ENCODE measurements at regions not wholly inside any gene's neighbourhood (a gene's known extent, or its start where the extent isn't known, plus 50 kb on each side); places are given as distances from the start of the nearest gene placed in this dataset.

DNA sequence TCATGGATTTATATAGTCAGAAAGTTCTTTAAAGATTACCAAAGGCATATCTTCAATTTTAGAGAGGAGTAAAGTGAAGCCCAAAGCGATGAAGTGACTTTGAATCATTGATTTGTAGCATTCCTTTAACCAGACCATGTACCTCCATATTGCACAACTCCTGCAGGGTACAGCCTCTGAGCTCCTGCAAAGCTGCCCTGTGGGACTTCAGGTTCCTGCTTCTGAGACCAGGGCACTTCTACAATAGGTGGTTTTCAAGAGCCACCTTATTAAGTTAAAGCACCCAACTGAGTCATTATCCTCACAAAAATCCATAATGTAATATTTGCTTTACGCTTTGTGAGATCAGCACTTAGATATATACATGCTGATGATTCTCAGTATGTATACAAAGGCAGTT, 270.7 kb upstream of the RGS17 start:
- TF ChIP-seq, protein P1, sequence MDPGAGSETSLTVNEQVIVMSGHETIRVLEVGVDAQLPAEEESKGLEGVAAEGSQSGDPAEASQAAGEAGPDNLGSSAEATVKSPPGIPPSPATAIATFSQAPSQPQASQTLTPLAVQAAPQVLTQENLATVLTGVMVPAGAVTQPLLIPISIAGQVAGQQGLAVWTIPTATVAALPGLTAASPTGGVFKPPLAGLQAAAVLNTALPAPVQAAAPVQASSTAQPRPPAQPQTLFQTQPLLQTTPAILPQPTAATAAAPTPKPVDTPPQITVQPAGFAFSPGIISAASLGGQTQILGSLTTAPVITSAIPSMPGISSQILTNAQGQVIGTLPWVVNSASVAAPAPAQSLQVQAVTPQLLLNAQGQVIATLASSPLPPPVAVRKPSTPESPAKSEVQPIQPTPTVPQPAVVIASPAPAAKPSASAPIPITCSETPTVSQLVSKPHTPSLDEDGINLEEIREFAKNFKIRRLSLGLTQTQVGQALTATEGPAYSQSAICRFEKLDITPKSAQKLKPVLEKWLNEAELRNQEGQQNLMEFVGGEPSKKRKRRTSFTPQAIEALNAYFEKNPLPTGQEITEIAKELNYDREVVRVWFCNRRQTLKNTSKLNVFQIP (CRISPR knock-in tag; IDR thresholded peaks at IDR 0.05; ENCODE audit: borderline replicate concordance, low read depth), result no peak
- TF ChIP-seq ESRRG (CRISPR knock-in tag; IDR thresholded peaks at IDR 0.05), result no peak
- TF ChIP-seq, protein P2, sequence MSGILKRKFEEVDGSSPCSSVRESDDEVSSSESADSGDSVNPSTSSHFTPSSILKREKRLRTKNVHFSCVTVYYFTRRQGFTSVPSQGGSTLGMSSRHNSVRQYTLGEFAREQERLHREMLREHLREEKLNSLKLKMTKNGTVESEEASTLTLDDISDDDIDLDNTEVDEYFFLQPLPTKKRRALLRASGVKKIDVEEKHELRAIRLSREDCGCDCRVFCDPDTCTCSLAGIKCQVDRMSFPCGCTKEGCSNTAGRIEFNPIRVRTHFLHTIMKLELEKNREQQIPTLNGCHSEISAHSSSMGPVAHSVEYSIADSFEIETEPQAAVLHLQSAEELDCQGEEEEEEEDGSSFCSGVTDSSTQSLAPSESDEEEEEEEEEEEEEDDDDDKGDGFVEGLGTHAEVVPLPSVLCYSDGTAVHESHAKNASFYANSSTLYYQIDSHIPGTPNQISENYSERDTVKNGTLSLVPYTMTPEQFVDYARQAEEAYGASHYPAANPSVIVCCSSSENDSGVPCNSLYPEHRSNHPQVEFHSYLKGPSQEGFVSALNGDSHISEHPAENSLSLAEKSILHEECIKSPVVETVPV (CRISPR knock-in tag; IDR thresholded peaks at IDR 0.05), result no peak
- no peak for TF ChIP-seq ZFP30 (CRISPR knock-in tag; IDR thresholded peaks at IDR 0.05)
- TF ChIP-seq ARNTL (CRISPR knock-in tag; IDR thresholded peaks at IDR 0.05; ENCODE audit: borderline replicate concordance, low read depth), result no peak
- TF ChIP-seq BACH2 (CRISPR knock-in tag; IDR thresholded peaks at IDR 0.05; ENCODE audit: borderline replicate concordance), result no peak
- TF ChIP-seq, protein P3, sequence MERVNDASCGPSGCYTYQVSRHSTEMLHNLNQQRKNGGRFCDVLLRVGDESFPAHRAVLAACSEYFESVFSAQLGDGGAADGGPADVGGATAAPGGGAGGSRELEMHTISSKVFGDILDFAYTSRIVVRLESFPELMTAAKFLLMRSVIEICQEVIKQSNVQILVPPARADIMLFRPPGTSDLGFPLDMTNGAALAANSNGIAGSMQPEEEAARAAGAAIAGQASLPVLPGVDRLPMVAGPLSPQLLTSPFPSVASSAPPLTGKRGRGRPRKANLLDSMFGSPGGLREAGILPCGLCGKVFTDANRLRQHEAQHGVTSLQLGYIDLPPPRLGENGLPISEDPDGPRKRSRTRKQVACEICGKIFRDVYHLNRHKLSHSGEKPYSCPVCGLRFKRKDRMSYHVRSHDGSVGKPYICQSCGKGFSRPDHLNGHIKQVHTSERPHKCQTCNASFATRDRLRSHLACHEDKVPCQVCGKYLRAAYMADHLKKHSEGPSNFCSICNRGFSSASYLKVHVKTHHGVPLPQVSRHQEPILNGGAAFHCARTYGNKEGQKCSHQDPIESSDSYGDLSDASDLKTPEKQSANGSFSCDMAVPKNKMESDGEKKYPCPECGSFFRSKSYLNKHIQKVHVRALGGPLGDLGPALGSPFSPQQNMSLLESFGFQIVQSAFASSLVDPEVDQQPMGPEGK (CRISPR knock-in tag; IDR thresholded peaks at IDR 0.05; ENCODE audit: borderline replicate concordance), result no peak
- no peak for TF ChIP-seq ZNF70 (CRISPR knock-in tag; IDR thresholded peaks at IDR 0.05)
